HEK293 (cell line): ENCODE measurements at regions not wholly inside any gene's neighbourhood (a gene's known extent, or its start where the extent isn't known, plus 50 kb on each side); places are given as distances from the start of the nearest gene placed in this dataset.

Experiments used
- CTCF ChIA-PET: fragments of 350-600 bp; formaldehyde crosslinking; extraction: SDS; loops from one replicate; lab custom pipeline; 2021; ENCODE audit warnings: antibody characterized with exemption; lab: Yijun Ruan, JAX
- POLR2A ChIA-PET: fragments of 300-600 bp; formaldehyde crosslinking; extraction: SDS; loops from one replicate; lab custom pipeline; 2020; ENCODE audit warnings: antibody characterized with exemption, inconsistent platforms; lab: Yijun Ruan, JAX
- H3K27ac ChIP-seq: fragments of 200-500 bp; sonication (Bioruptor generic); 2 replicates; pipeline ENCODE4 v1.5.1; 2014; ENCODE audit warnings: low read depth, low read length, control low read depth, inconsistent platforms; ENCODE audit errors: extremely low read depth
- H3K36me3 ChIP-seq, 2 experiments: fragments of 200-500 bp in 1 of 2; sonication (Bioruptor generic) in 1 of 2; 1 replicate in 1 of 2; 2 replicates in 1 of 2; pipeline ENCODE4 v1.5.1; 2014 to 2017; ENCODE audit warnings: inconsistent platforms in 2 of 2, low read length in 2 of 2; ENCODE audit not compliant: control insufficient read depth in 2 of 2, insufficient read depth in 1 of 2
- H3K4me1 ChIP-seq: fragments of 200-500 bp; sonication (Bioruptor generic); 2 replicates; pipeline ENCODE4 v1.5.1; 2014; ENCODE audit warnings: mild to moderate bottlenecking, low read length, inconsistent platforms; ENCODE audit not compliant: control insufficient read depth, insufficient read depth
- H3K4me3 ChIP-seq: 2 replicates; pipeline ENCODE4 v1.5.1; 2011; ENCODE audit warnings: low read depth, mild to moderate bottlenecking, control low read depth, low read length, moderate library complexity
- H3K9me3 ChIP-seq: fragments of 200-500 bp; sonication (Bioruptor generic); 2 replicates; pipeline ENCODE4 v1.5.1; 2014; ENCODE audit warnings: low read depth, low read length, inconsistent platforms; ENCODE audit not compliant: control insufficient read depth, insufficient read depth
- BCL11B ChIP-seq: fragments of 450-650 bp; formaldehyde crosslinking; IDR thresholded peaks from 2 replicates; pipeline ENCODE4 v1.5.1; 2016; ENCODE audit warnings: low read depth, missing biosample characterization, missing genetic modification characterization
- KLF7 ChIP-seq: fragments of 450-650 bp; formaldehyde crosslinking; IDR thresholded peaks from 2 replicates; pipeline ENCODE4 v1.5.1; 2016; ENCODE audit warnings: missing biosample characterization, missing genetic modification characterization, borderline replicate concordance
- OVOL3 ChIP-seq: fragments of 450-650 bp; formaldehyde crosslinking; IDR thresholded peaks from 2 replicates; pipeline ENCODE4 v1.5.1; 2016; ENCODE audit warnings: missing biosample characterization, missing genetic modification characterization
- SP3 ChIP-seq: fragments of 450-650 bp; formaldehyde crosslinking; IDR thresholded peaks from 2 replicates; pipeline ENCODE4 v1.5.1; 2016; ENCODE audit warnings: missing biosample characterization, missing genetic modification characterization
- ZBTB8A ChIP-seq: fragments of 450-650 bp; formaldehyde crosslinking; IDR thresholded peaks from 2 replicates; pipeline ENCODE4 v1.5.1; 2016; ENCODE audit warnings: missing biosample characterization, missing genetic modification characterization
- ZNF10 ChIP-seq: fragments of 450-650 bp; formaldehyde crosslinking; IDR thresholded peaks from 2 replicates; pipeline ENCODE4 v1.5.1; 2017; ENCODE audit warnings: missing biosample characterization, missing genetic modification characterization
- ZNF184 ChIP-seq: fragments of 450-650 bp; IDR thresholded peaks from 2 replicates; pipeline ENCODE4 v1.5.1; 2018; ENCODE audit warnings: missing biosample characterization, mild to moderate bottlenecking, missing genetic modification characterization
- ZNF2 ChIP-seq: fragments of 450-650 bp; formaldehyde crosslinking; IDR thresholded peaks from 2 replicates; pipeline ENCODE4 v1.5.1; 2016; ENCODE audit warnings: missing biosample characterization, missing genetic modification characterization
- ZNF23 ChIP-seq: fragments of 450-650 bp; formaldehyde crosslinking; IDR thresholded peaks from 2 replicates; pipeline ENCODE4 v1.5.1; 2016; ENCODE audit warnings: missing biosample characterization, missing genetic modification characterization, borderline replicate concordance
- ZNF248 ChIP-seq: fragments of 450-650 bp; formaldehyde crosslinking; IDR thresholded peaks from 2 replicates; pipeline ENCODE4 v1.5.1; 2017; ENCODE audit warnings: missing biosample characterization, missing genetic modification characterization
- ZNF266 ChIP-seq: fragments of 450-650 bp; formaldehyde crosslinking; IDR thresholded peaks from 2 replicates; pipeline ENCODE4 v1.5.1; 2016; ENCODE audit warnings: missing biosample characterization, missing genetic modification characterization, low read depth
- ZNF302 ChIP-seq: fragments of 450-650 bp; formaldehyde crosslinking; IDR thresholded peaks from 2 replicates; pipeline ENCODE4 v1.5.1; 2016; ENCODE audit warnings: missing biosample characterization, missing genetic modification characterization, low read depth
- ZNF354C ChIP-seq: fragments of 450-650 bp; formaldehyde crosslinking; IDR thresholded peaks from 2 replicates; pipeline ENCODE4 v1.5.1; 2016; ENCODE audit warnings: missing biosample characterization, missing genetic modification characterization, low read depth, borderline replicate concordance
- ZNF423 ChIP-seq: fragments of 450-650 bp; formaldehyde crosslinking; IDR thresholded peaks from 2 replicates; pipeline ENCODE4 v1.5.1; 2016; ENCODE audit warnings: missing biosample characterization, missing genetic modification characterization
- ZNF426 ChIP-seq: fragments of 450-650 bp; formaldehyde crosslinking; IDR thresholded peaks from 2 replicates; pipeline ENCODE4 v1.5.1; 2017; ENCODE audit warnings: missing biosample characterization, missing genetic modification characterization, mild to moderate bottlenecking, inconsistent platforms, moderate library complexity
- ZNF548 ChIP-seq: fragments of 450-650 bp; formaldehyde crosslinking; IDR thresholded peaks from 2 replicates; pipeline ENCODE4 v1.5.1; 2016; ENCODE audit warnings: missing biosample characterization, missing genetic modification characterization
- ZNF558 ChIP-seq: fragments of 450-650 bp; formaldehyde crosslinking; IDR thresholded peaks from 2 replicates; pipeline ENCODE4 v1.5.1; 2016; ENCODE audit warnings: missing biosample characterization, missing genetic modification characterization
- ZNF585B ChIP-seq: fragments of 450-650 bp; formaldehyde crosslinking; IDR thresholded peaks from 2 replicates; pipeline ENCODE4 v1.5.1; 2016; ENCODE audit warnings: missing biosample characterization, missing genetic modification characterization
- ZNF624 ChIP-seq: fragments of 450-650 bp; formaldehyde crosslinking; IDR thresholded peaks from 2 replicates; pipeline ENCODE4 v1.5.1; 2017; ENCODE audit warnings: missing biosample characterization, missing genetic modification characterization
- ZNF776 ChIP-seq: fragments of 450-650 bp; formaldehyde crosslinking; IDR thresholded peaks from 2 replicates; pipeline ENCODE4 v1.5.0; 2017; ENCODE audit warnings: missing biosample characterization, missing genetic modification characterization, borderline replicate concordance
- ZNF785 ChIP-seq: fragments of 450-650 bp; formaldehyde crosslinking; IDR thresholded peaks from 2 replicates; pipeline ENCODE4 v1.5.1; 2016; ENCODE audit warnings: missing biosample characterization, missing genetic modification characterization
- ZNF843 ChIP-seq: fragments of 450-650 bp; formaldehyde crosslinking; IDR thresholded peaks from 2 replicates; pipeline ENCODE4 v1.5.1; 2016; ENCODE audit warnings: missing biosample characterization, missing genetic modification characterization
- ZSCAN23 ChIP-seq: fragments of 450-650 bp; formaldehyde crosslinking; IDR thresholded peaks from 2 replicates; pipeline ENCODE4 v1.5.1; 2016; ENCODE audit warnings: missing biosample characterization, missing genetic modification characterization
- TF ChIP-seq, protein P1 (sequence below): fragments of 450-650 bp; formaldehyde crosslinking; IDR thresholded peaks from 2 replicates; pipeline ENCODE4 v1.5.1; 2016; ENCODE audit warnings: missing biosample characterization, missing genetic modification characterization
- TF ChIP-seq, protein P2 (sequence below): IDR thresholded peaks from 2 replicates; pipeline ENCODE4 v1.6.1; 2011; ENCODE audit warnings: mild to moderate bottlenecking, low read depth, low read length, borderline replicate concordance
- TF ChIP-seq, protein P3 (sequence below): fragments of 450-650 bp; formaldehyde crosslinking; IDR thresholded peaks from 2 replicates; pipeline ENCODE4 v1.5.1; 2016; ENCODE audit warnings: missing biosample characterization, missing genetic modification characterization
- TF ChIP-seq, protein P4 (sequence below): fragments of 450-650 bp; formaldehyde crosslinking; IDR thresholded peaks from 2 replicates; pipeline ENCODE4 v1.5.1; 2016; ENCODE audit warnings: missing biosample characterization, missing genetic modification characterization

DNA sequence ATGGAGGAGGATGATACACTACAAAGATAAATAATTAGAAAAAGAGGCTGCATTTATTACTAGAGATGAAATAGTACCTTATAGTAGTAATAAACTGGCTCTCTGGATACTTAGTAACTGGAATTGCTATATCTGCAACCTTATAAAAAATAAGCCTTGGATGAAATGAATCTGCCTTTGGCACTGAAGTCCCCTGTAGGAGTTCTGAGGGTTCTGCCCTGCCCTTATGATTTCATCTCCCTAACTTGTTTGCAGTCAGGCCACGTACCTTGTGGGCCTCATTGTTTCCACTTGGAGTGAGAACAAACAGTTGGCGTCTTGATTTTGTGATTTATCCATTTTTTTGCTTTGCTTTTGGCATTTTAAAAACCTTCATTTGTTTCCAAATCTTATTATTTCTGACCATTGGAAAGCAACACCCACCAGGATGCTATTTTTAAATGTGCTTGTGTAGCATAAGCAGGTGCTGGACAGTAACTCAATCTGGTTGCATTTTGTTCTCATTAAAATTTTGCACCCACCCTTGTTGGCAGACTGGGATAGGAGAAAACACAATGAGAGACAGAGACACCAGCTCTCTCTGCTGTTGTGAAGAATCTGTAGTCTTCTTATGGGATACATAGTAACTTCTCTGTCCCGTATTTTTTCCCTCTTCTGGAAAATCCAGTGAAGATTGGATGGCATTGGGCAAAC lies 518.9 kb upstream of the SGCD start:
- CTCF ChIA-PET, result no interaction called here
- no peaks in the 10 kb centered on the region for H3K4me1 ChIP-seq
- H3K27ac ChIP-seq, result no peak overlapping the region
- H3K4me3 ChIP-seq, result no peak overlapping the region
- POLR2A ChIA-PET, result no interaction called here
- TF ChIP-seq ZNF624 (tag by site-specific recombination) (no peak), ZNF248 (tag by site-specific recombination) (no peak), SP3 (tag by site-specific recombination) (no peak), ZNF10 (tag by site-specific recombination) (no peak), OVOL3 (tag by site-specific recombination) (no peak), ZNF776 (tag by site-specific recombination) (no peak), ZNF548 (tag by site-specific recombination) (no peak), ZNF184 (tag by site-specific recombination) (no peak), ZNF23 (tag by site-specific recombination) (no peak), ZNF354C (no peak), ZNF423 (tag by site-specific recombination) (no peak)
- TF ChIP-seq, protein P1, sequence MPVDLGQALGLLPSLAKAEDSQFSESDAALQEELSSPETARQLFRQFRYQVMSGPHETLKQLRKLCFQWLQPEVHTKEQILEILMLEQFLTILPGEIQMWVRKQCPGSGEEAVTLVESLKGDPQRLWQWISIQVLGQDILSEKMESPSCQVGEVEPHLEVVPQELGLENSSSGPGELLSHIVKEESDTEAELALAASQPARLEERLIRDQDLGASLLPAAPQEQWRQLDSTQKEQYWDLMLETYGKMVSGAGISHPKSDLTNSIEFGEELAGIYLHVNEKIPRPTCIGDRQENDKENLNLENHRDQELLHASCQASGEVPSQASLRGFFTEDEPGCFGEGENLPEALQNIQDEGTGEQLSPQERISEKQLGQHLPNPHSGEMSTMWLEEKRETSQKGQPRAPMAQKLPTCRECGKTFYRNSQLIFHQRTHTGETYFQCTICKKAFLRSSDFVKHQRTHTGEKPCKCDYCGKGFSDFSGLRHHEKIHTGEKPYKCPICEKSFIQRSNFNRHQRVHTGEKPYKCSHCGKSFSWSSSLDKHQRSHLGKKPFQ (tag by site-specific recombination), result no peak
- H3K36me3 ChIP-seq, result no peaks in the 10 kb centered on the region
- no peaks in the 10 kb centered on the region for H3K9me3 ChIP-seq

DNA sequence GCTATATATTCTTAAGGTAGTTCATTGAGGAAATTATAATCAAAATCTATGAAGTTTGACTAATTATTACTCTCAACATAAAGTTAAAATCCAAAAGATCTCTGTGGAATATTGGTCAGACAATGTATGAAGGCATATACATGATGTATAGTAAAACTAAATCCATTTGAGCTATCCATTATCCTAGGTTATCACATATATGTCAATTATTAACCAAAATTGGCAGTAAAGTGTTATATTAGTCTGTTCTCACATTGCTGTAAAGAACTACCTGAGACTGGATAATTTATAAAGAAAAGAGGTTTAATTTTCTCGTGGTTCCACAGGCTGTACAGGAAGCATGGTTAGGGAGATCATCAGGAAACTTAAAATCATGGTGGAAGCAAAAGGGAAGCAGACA lies 511.7 kb upstream of the SGCD start:
- ChIA-PET POLR2A (no interaction called here), CTCF (no interaction called here)

DNA sequence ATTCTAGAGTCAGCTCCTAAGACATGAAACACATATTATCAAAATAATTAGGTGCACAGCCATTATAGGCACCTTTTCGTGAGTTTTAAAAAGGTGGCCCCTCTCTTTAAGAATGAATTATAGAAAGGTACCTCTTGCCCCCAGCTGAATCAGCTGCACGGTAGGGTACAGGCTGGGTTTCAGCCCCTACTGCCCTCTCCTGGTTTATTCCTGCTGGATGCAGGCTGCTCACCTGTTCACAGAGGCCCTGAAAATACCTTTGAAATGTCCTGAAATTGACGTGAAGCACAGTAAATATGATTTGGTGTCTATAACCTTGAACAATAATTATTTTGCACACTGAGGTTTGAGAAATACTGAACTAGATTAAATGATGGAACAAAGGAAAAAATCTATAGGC lies 504.8 kb upstream of the SGCD start:
- H3K9me3 ChIP-seq, result no peaks in the 10 kb centered on the region
- POLR2A ChIA-PET, result no interaction called here
- no peak overlapping the region for H3K27ac ChIP-seq
- no peaks in the 10 kb centered on the region for H3K36me3 ChIP-seq
- TF ChIP-seq ZNF585B, result no peak
- no peak for TF ChIP-seq ZNF426 (tag by site-specific recombination)
- TF ChIP-seq ZNF184 (tag by site-specific recombination), result no peak
- no peak for TF ChIP-seq ZNF558 (tag by site-specific recombination)
- no peak for TF ChIP-seq ZNF785 (tag by site-specific recombination)
- no peak for TF ChIP-seq ZNF2
- no peak for TF ChIP-seq ZNF776 (tag by site-specific recombination)
- TF ChIP-seq, protein P2, sequence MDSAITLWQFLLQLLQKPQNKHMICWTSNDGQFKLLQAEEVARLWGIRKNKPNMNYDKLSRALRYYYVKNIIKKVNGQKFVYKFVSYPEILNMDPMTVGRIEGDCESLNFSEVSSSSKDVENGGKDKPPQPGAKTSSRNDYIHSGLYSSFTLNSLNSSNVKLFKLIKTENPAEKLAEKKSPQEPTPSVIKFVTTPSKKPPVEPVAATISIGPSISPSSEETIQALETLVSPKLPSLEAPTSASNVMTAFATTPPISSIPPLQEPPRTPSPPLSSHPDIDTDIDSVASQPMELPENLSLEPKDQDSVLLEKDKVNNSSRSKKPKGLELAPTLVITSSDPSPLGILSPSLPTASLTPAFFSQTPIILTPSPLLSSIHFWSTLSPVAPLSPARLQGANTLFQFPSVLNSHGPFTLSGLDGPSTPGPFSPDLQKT, result no peak
- no peak for TF ChIP-seq KLF7 (tag by site-specific recombination)
- H3K4me3 ChIP-seq, result no peak overlapping the region
- CTCF ChIA-PET, result no interaction called here
- H3K4me1 ChIP-seq, result no peaks in the 10 kb centered on the region

More for the DNA sequence above, 511.7 kb upstream of the SGCD start:
- H3K9me3 ChIP-seq, result no peaks in the 10 kb centered on the region
- no peak overlapping the region for H3K4me3 ChIP-seq
- H3K27ac ChIP-seq, result no peak overlapping the region
- TF ChIP-seq ZNF843 (tag by site-specific recombination) (no peak), BCL11B (tag by site-specific recombination) (no peak), ZNF354C (no peak), ZSCAN23 (no peak), ZBTB8A (tag by site-specific recombination) (no peak), ZNF302 (tag by site-specific recombination) (no peak), ZNF266 (tag by site-specific recombination) (no peak)
- TF ChIP-seq, protein P3, sequence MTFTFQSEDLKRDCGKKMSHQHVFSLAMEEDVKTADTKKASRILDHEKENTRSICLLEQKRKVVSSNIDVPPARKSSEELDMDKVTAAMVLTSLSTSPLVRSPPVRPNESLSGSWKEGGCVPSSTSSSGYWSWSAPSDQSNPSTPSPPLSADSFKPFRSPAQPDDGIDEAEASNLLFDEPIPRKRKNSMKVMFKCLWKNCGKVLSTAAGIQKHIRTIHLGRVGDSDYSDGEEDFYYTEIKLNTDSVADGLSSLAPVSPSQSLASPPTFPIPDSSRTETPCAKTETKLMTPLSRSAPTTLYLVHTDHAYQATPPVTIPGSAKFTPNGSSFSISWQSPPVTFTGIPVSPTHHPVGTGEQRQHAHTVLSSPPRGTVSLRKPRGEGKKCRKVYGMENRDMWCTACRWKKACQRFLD (tag by site-specific recombination), result no peak
- TF ChIP-seq, protein P4, sequence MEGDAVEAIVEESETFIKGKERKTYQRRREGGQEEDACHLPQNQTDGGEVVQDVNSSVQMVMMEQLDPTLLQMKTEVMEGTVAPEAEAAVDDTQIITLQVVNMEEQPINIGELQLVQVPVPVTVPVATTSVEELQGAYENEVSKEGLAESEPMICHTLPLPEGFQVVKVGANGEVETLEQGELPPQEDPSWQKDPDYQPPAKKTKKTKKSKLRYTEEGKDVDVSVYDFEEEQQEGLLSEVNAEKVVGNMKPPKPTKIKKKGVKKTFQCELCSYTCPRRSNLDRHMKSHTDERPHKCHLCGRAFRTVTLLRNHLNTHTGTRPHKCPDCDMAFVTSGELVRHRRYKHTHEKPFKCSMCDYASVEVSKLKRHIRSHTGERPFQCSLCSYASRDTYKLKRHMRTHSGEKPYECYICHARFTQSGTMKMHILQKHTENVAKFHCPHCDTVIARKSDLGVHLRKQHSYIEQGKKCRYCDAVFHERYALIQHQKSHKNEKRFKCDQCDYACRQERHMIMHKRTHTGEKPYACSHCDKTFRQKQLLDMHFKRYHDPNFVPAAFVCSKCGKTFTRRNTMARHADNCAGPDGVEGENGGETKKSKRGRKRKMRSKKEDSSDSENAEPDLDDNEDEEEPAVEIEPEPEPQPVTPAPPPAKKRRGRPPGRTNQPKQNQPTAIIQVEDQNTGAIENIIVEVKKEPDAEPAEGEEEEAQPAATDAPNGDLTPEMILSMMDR (tag by site-specific recombination), result no peak
- H3K36me3 ChIP-seq, result no peaks in the 10 kb centered on the region
- no peaks in the 10 kb centered on the region for H3K4me1 ChIP-seq
